HepG2 (cell line): ENCODE measurements at regions not wholly inside any gene's neighbourhood (a gene's known extent, or its start where the extent isn't known, plus 50 kb on each side); places are given as distances from the start of the nearest gene placed in this dataset.

Experiments used
- ATAC-seq: fragments of 200-7000 bp; cut with Tn5 transposase; 3 replicates; pipeline ENCODE4 v1.9.1; 2020; ENCODE audit warnings: mild to moderate bottlenecking, moderate library complexity
- BruUV-seq: library from RNA; stranded (reverse); fragments of 400-500 nt; replicated peaks from 2 replicates; lab custom pipeline; 2021; lab: Mats Ljungman, UMichigan
- CTCF ChIA-PET: fragments of 300-600 bp; formaldehyde crosslinking; extraction: SDS; loops from one replicate; lab custom pipeline; 2021; ENCODE audit warnings: low total read pairs, inconsistent platforms, low intra/inter-chr PET ratio; lab: Yijun Ruan, JAX
- POLR2A ChIA-PET: fragments of 350-600 bp; sonication (Branson Sonifier 250); formaldehyde crosslinking; loops from one replicate; lab custom pipeline; 2020; ENCODE audit warnings: antibody characterized with exemption, inconsistent platforms; lab: Yijun Ruan, JAX
- DNase-seq: peaks from one replicate; pipeline ENCODE4 v3.0.0-alpha.2; 2015; ENCODE audit warnings: low spot score
- FAIRE-seq: peaks from 3 replicates; lab custom pipeline; 2011; peaks lifted over from hg19 to GRCh38; lab: Jason Lieb, UNC
- H2AFZ ChIP-seq: one replicate; pipeline ENCODE4 v1.6.1; 2011; ENCODE audit warnings: low read length, inconsistent platforms
- H3K27ac ChIP-seq: fragments of 300-600 bp; 3 replicates; pipeline ENCODE4 v1.8.0; 2011; ENCODE audit warnings: mixed run types, mild to moderate bottlenecking, mixed read lengths, low read length, inconsistent platforms; ENCODE audit not compliant: insufficient read depth; ENCODE audit errors: extremely low read length
- H3K27me3 ChIP-seq, 2 experiments: fragments of 200-600 bp in 1 of 2; 2 replicates in 1 of 2; 3 replicates in 1 of 2; pipeline versions ENCODE4 v1.6.0 to v1.8.0; 2011; ENCODE audit warnings: low read length in 2 of 2, mild to moderate bottlenecking in 2 of 2, moderate library complexity in 2 of 2, inconsistent platforms in 1 of 2; ENCODE audit not compliant: insufficient read depth in 2 of 2, control insufficient read depth in 1 of 2
- H3K36me3 ChIP-seq, 2 experiments: fragments of 200-600 bp in 1 of 2; replicated peaks in 1 of 2; 2 replicates in 1 of 2; 3 replicates in 1 of 2; pipeline versions ENCODE4 v1.5.1 to v1.8.0; 2011; ENCODE audit warnings: low read length in 2 of 2, inconsistent platforms in 1 of 2; ENCODE audit not compliant: insufficient read depth in 2 of 2, control insufficient read depth in 1 of 2
- H3K4me1 ChIP-seq: 2 replicates; pipeline ENCODE4 v1.5.1; 2012; ENCODE audit warnings: low read length, inconsistent platforms; ENCODE audit not compliant: insufficient read depth
- H3K4me2 ChIP-seq: 2 replicates; pipeline ENCODE4 v1.6.0; 2011; ENCODE audit warnings: low read depth, low read length, inconsistent platforms
- H3K4me3 ChIP-seq, 3 experiments: fragments of 200-600 bp in 1 of 3; sonication (generic), shearing (Covaris generic) in 1 of 3; replicated peaks in 1 of 3; 2 replicates each; pipeline ENCODE4 v1.5.1; 2011 to 2016; ENCODE audit warnings: low read length in 3 of 3, inconsistent platforms in 2 of 3, low read depth in 2 of 3, mild to moderate bottlenecking in 2 of 3, control low read depth in 1 of 3, mixed read lengths in 1 of 3; ENCODE audit not compliant: insufficient read depth in 1 of 3
- H3K79me2 ChIP-seq: one replicate; pipeline ENCODE4 v1.6.1; 2011; ENCODE audit warnings: low read length, inconsistent platforms; ENCODE audit not compliant: insufficient read depth
- H3K9ac ChIP-seq: 2 replicates; pipeline ENCODE4 v1.6.0; 2011; ENCODE audit warnings: mild to moderate bottlenecking, low read depth, low read length, inconsistent platforms; ENCODE audit not compliant: insufficient read depth
- H3K9me3 ChIP-seq: 2 replicates; pipeline ENCODE4 v1.5.1; 2012; ENCODE audit warnings: mild to moderate bottlenecking, low read length
- H4K20me1 ChIP-seq: 2 replicates; pipeline ENCODE4 v1.6.0; 2011; ENCODE audit warnings: inconsistent platforms, mild to moderate bottlenecking, low read length, moderate library complexity; ENCODE audit not compliant: insufficient read depth
- KLF11 ChIP-seq: IDR thresholded peaks from 2 replicates; pipeline ENCODE4 v1.6.1; 2016; ENCODE audit warnings: missing compliant biosample characterization
- KLF9 ChIP-seq: IDR thresholded peaks from 2 replicates; pipeline ENCODE4 v1.6.1; 2016; ENCODE audit warnings: low read depth
- KMT2A ChIP-seq: sonication (generic); formaldehyde crosslinking; IDR thresholded peaks from 2 replicates; pipeline ENCODE4 v1.4.0; 2020; ENCODE audit warnings: missing genetic modification reagents
- NR2C2 ChIP-seq: sonication (generic); formaldehyde crosslinking; IDR thresholded peaks from 2 replicates; pipeline ENCODE4 v1.4.0; 2020; ENCODE audit warnings: missing genetic modification reagents, mild to moderate bottlenecking, moderate library complexity, borderline replicate concordance
- SNAPC4 ChIP-seq: sonication (generic); formaldehyde crosslinking; IDR thresholded peaks from 2 replicates; pipeline ENCODE4 v1.4.0; 2020; ENCODE audit warnings: mild to moderate bottlenecking, missing genetic modification reagents
- TERF1 ChIP-seq: sonication (generic); formaldehyde crosslinking; IDR thresholded peaks from 2 replicates; pipeline ENCODE4 v1.8.0; 2022; ENCODE audit warnings: mild to moderate bottlenecking, missing genetic modification reagents, moderate library complexity
- ZNF12 ChIP-seq: sonication (generic); formaldehyde crosslinking; IDR thresholded peaks from 2 replicates; pipeline ENCODE4 v1.5.0; 2020; ENCODE audit warnings: missing genetic modification reagents
- ZNF512 ChIP-seq: sonication (generic); formaldehyde crosslinking; IDR thresholded peaks from 2 replicates; pipeline ENCODE4 v1.4.0; 2020; ENCODE audit warnings: mild to moderate bottlenecking, missing genetic modification reagents
- ZNF589 ChIP-seq: sonication (generic); formaldehyde crosslinking; conservative IDR thresholded peaks from 2 replicates; pipeline ENCODE4 v1.8.0; 2022; ENCODE audit warnings: mild to moderate bottlenecking, moderate library complexity, missing genetic modification reagents
- WGBS: methylation state at CpG from one replicate; pipeline ENCODE4 v1.1.6; 2017; ENCODE audit warnings: low lambda C conversion rate; 5-methylcytosine and 5-hydroxymethylcytosine counted together
- in situ Hi-C: cut with HindIII; loops from 2 replicates; pipeline ENCODE4 v1.10.0; 2017; ENCODE audit warnings: low pct_unique_long_range_greater_than_20kb; ENCODE audit not compliant: extremely low pct_ligation_motif_present
- intact Hi-C: fragments of 100-400 bp; cut with micrococcal nuclease; formaldehyde crosslinking; loops from one replicate; pipeline ENCODE4 v1.10.0; 2022; ENCODE audit not compliant: unreplicated experiment

GRCh38 chrX:22746081-22746480 is 253.7 kb upstream of the DDX53 start:
- intact Hi-C loops: loop anchor here (5.0 to 10.0 kb wide), 2 partner anchors 361 to 664 kb away; no protein-coding TSS in a partner anchor
- BruUV-seq: no TSS peak
- H3K36me3 ChIP-seq: no peaks in the 10 kb centered on the region
- in situ Hi-C loops: loop anchor here (10.0 kb wide), 1 partner anchor 611 kb away; no protein-coding TSS in a partner anchor
- DNase-seq (no peak), ATAC-seq (no peak), FAIRE-seq (no peak)
- no peak overlapping the region for H3K9ac ChIP-seq
- no peak overlapping the region for H3K4me2 ChIP-seq
- no peaks in the 10 kb centered on the region for H4K20me1 ChIP-seq
- no peak overlapping the region for H3K27ac ChIP-seq
- H3K4me1 ChIP-seq: no peaks in the 10 kb centered on the region
- no peaks in the 10 kb centered on the region for H3K9me3 ChIP-seq
- ChIA-PET POLR2A (no interaction called here), CTCF (no interaction called here)
- H3K4me3 ChIP-seq: no peak overlapping the region
- no peaks in the 10 kb centered on the region for H3K27me3 ChIP-seq
- H2AFZ ChIP-seq: no peak overlapping the region
- TF ChIP-seq ZNF12 (CRISPR knock-in tag) (no peak), KMT2A (no peak), SNAPC4 (CRISPR knock-in tag) (no peak), ZNF589 (no peak), TERF1 (CRISPR knock-in tag) (no peak), KLF11 (CRISPR knock-in tag) (no peak), NR2C2 (CRISPR knock-in tag) (no peak), ZNF512 (no peak), KLF9 (CRISPR knock-in tag) (no peak)
- H3K79me2 ChIP-seq: no peaks in the 10 kb centered on the region
- 61% methylated on average over 3 of the region's 4 CpGs for WGBS
